Stimulated activated CD8-positive, alpha-beta memory T cell treated with anti-CD3 and anti-CD28 coated beads, Interleukin-4, amount 100 ng/mL, for 1 hour (primary cell): ENCODE measurements at regions not wholly inside any gene's neighbourhood (a gene's known extent, or its start where the extent isn't known, plus 50 kb on each side); places are given as distances from the start of the nearest gene placed in this dataset.
"Not testable (repeated sequence)": the region's sequence is repeated elsewhere in the genome, so short reads cannot be mapped to it uniquely, and the experiment has no call there.

ENCODE experiments used
- DNase-seq, 2 donors: peaks; one replicate each; pipeline ENCODE4 v3.0.0-alpha.2; 2020; ENCODE audit warnings: low read depth in 2 of 2, low spot score in 1 of 2

GRCh38 chr5:2003690-2004365 is 121.1 kb upstream of the IRX4 start:
- no peak for DNase-seq

- DNase-seq = no peak
These were observed 120.5 kb upstream of the IRX4 start for GRCh38 chr5:2003206-2003605.

- no peak for DNase-seq
These were observed 118.6 kb upstream of the IRX4 start for GRCh38 chr5:2001300-2001699.

- DNase-seq = no peak
These were observed 117.9 kb upstream of the IRX4 start for GRCh38 chr5:2000591-2000990.

- no peak for DNase-seq
These were observed 117.1 kb upstream of the IRX4 start for GRCh38 chr5:1999794-2000193.

- no peak for DNase-seq
These were observed 116.1 kb upstream of the IRX4 start for GRCh38 chr5:1998716-1999317.

GRCh38 chr5:1998348-1998669 is 115.6 kb upstream of the IRX4 start:
- no peak for DNase-seq

GRCh38 chr5:1997640-1998347 is 115.1 kb upstream of the IRX4 start:
- DNase-seq = no peak

GRCh38 chr5:1995491-1995890 is 112.8 kb upstream of the IRX4 start:
- no peak for DNase-seq

- no peak for DNase-seq
These were observed 104.7 kb upstream of the IRX4 start for GRCh38 chr5:1987471-1987870.

- DNase-seq = no peak
These were observed 103.1 kb upstream of the IRX4 start for GRCh38 chr5:1985781-1986180.

GRCh38 chr5:1983919-1984695 is 101.4 kb upstream of the IRX4 start:
- no peak for DNase-seq

GRCh38 chr5:1983401-1983800 is 100.7 kb upstream of the IRX4 start:
- no peak for DNase-seq

GRCh38 chr5:1982561-1982960 is 99.8 kb upstream of the IRX4 start:
- not testable (repeated sequence) for DNase-seq

- no peak for DNase-seq
These were observed 93.4 kb upstream of the IRX4 start for GRCh38 chr5:1975898-1976765.

- DNase-seq = no peak
These were observed 92.6 kb upstream of the IRX4 start for GRCh38 chr5:1975406-1975715.

GRCh38 chr5:1974501-1975405 is 92.0 kb upstream of the IRX4 start:
- DNase-seq = no peak

GRCh38 chr5:1974081-1974480 is 91.4 kb upstream of the IRX4 start:
- DNase-seq = no peak

GRCh38 chr5:1973391-1974013 is 90.8 kb upstream of the IRX4 start:
- no peak for DNase-seq

- no peak for DNase-seq
These were observed 89.2 kb upstream of the IRX4 start for GRCh38 chr5:1971944-1972343.
